HG02870 (cell line): ENCODE measurements at regions not wholly inside any gene's neighbourhood (a gene's known extent, or its start where the extent isn't known, plus 50 kb on each side); places are given as distances from the start of the nearest gene placed in this dataset.

Experiments used
- ATAC-seq: cut with Tn5 transposase; IDR thresholded peaks from one replicate; pipeline ENCODE4 v1.9.1; 2021; ENCODE audit warnings: mild to moderate bottlenecking, moderate library complexity; ENCODE audit not compliant: unreplicated experiment

DNA sequence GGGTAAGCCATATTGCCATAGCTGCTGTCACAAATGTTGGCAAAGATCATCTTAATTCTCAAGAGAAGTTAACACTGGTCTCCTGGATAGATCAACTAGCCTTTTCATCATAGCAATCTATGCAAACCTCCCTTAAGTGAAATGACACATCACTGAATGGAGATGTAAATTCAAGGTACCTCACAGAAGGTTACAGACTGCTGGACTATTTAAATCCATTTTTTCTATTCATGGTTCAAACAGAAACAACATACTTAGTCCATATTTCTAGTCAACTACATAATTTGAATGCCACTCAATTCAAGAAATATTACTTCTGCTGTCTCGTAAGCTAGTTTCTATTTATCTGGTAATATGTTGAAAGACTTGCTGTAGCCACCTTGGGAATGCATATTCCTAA is 748.3 kb downstream of the C12orf50 start:
- peak; percentile 85 for ATAC-seq

DNA sequence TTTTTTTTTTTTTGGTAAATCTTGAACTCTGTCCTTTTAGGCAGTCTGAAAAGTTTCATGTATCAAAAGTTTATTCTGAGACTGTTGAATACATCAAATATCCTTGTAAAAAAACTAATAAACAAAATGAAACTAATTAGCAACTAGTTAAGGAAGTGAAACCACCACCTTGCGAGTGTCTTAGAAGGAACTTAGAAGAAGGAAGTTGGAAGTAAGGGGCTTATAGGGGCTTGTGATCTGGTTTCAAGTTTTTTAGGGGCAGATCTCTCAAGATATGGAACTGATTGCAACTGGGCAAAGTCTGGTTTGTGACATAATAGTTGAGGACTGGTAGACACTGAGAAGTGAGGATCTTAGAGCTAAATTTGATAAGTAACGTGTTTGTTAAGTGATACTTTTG is 748.8 kb downstream of the C12orf50 start:
- ATAC-seq, result peak; percentile 65

GRCh38 chr12:87274594-87275245 is 754.5 kb downstream of the C12orf50 start:
- peak; percentile 87 for ATAC-seq

DNA sequence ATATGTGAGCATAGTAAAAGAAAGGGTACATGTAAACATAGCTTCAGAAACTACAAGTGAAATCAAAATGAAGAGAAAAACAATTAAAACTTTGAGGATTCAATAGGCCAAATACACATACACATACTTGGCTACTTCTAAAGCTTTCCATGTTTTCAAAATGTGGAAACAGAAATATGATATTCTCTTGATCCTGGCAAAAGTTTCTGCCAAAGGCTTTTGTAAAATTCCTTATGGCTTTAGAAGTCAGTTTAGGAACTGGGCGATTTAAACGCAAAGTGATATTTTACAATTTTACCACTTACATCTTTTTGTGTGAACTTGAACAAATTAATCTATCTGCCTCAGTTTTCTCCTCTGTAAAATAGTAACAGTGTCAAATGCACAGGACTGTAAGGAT is 756.4 kb downstream of the C12orf50 start:
- ATAC-seq, result no peak

- no peak for ATAC-seq
Observed at GRCh38 chr12:87270919-87271318, 758.3 kb downstream of the C12orf50 start.

DNA sequence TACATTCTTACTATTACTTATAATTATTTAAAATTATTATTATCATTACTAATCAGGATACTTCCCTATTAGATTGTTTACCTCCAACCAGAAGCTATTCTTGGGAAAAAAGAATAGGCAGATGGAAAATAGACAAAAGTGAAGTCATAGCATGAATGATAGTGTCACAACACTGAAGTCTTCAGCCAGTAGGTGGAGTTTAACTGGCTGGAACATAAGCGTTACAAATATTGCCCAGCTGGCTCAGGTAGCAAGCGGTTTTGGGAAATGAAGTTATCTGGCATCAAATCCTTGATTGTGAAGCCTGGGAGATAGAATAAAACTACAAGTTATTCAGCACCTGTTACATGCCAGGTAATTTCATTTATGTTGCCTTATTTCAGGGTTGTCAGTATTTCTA is 762.9 kb downstream of the C12orf50 start:
- no peak for ATAC-seq

DNA sequence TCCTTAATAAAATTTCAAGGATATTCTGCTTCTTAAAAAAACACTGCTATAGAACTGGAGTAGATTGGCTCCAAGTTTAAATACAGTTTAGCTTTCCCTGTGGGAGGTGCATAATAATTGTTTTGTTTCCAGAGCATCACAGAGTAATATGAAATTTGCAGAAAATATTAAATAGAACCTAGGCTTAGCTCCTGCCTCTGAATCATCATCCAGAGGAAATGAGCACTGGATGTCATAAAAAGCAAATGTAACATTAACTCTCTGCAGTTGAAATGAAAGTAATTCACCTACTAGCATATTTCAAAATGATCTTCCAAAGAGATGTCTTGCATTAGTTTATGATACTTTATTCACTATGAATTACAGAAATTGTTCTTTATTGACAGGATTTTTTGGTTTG is 769.8 kb downstream of the C12orf50 start:
- no peak for ATAC-seq

DNA sequence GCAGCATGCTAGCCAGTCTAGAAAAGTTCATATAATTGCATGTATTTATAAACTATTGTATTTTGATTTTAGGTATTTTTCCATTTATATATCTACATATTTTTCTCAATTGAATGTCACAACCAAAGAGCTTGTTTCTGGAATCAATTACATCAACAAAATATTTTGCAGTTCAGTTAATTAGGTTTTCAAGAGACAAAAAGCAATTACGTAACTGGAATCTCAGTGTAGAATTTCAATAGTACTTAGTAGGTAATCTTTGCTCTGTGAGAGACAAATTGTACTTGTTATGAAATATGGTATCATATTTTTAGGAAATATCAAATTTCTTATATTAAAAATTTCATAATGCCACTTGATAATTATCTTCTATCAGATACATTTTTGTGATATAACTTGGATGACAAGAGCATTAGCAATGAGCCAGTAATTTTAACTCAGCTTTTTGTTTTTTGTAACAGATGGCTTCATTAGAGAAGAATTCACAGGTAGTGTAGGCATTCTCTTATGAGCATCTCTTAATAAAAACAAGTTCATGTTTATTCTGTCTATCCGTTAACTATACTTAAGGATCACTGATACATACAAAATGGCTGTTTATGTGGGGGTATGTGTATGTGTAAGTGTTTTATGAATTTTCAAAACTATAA is 774.7 kb downstream of the C12orf50 start:
- no peak for ATAC-seq

DNA sequence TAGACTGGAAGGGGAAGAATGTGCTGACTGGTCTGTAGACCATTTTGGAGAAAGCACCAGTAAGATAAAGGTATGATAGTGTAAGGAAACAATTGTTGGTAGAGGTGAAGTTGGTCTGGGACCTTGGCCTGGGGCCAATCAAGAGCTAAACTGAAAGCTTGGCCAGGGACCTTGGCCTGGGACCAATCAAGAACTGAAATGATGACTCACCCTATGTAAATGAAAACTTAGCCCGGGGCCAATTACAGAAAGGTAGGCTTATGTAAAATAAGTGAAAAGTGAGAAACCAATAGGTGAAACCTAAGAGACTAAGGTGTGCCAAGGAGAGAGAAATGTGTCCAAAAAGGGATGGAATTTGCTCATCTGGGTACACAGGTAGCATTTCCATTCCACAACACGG is 776.0 kb downstream of the C12orf50 start:
- no peak for ATAC-seq

- no peak for ATAC-seq
Observed at GRCh38 chr12:87246726-87247125, 782.5 kb downstream of the C12orf50 start.

DNA sequence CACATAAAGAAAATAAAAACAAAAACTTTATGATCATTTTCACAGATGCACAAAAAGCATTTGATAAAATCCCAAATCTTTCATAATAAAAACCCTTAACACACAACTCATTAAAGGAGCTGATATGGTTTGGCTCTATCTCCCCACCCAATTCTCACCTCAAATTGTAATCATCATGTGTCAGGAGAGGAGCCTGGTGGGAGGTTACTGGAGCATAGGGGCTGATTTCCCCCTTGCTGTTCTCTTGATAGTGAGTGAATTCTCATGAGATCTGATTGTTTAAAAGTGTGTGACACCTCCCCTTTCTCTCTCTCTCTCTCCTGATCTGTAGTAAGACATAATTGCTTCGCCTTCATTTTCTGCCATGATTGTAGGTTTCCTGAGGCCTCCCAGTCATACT is 790.7 kb downstream of the C12orf50 start:
- no peak for ATAC-seq

- no peak for ATAC-seq
Observed at GRCh38 chr12:87234898-87235297, 794.3 kb downstream of the C12orf50 start.

DNA sequence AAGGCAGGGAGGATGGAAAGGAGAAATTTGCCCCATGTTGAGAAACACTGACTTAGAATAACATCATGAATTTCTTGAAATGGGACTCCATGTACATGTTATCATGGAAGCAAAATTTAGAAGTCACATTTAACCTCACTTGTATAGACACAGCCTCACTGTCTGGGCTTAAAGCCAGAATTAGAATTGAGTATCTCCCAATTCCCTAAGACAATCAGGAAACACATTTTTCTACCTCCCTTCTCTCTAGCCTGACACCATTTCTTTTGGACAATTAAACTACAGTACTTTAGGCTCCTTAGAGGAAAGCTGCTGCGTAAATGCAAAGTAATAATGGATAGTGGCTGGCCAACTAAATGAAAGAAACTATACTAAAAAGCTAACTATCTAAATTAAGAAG is 795.5 kb downstream of the C12orf50 start:
- no peak for ATAC-seq

DNA sequence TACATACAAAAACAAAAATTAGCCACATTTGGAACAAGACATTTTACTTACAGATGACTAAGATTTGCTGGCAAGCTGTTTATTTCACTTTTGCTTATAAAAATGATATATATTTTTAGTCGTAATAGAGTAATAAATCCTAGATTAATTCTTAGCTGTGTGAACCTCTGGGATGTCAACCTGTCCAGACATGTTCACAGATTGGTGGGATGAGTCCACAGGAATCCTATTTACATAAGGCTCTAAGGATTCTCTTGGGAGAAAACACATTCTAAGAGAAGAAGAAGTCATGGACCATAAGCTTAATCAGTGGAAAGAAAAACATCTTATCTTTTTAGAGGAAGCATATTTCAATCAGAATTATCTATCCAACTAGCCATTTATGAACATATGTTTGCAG is 797.4 kb downstream of the C12orf50 start:
- ATAC-seq, result no peak

GRCh38 chr12:87230441-87230840 is 798.8 kb downstream of the C12orf50 start:
- no peak for ATAC-seq

DNA sequence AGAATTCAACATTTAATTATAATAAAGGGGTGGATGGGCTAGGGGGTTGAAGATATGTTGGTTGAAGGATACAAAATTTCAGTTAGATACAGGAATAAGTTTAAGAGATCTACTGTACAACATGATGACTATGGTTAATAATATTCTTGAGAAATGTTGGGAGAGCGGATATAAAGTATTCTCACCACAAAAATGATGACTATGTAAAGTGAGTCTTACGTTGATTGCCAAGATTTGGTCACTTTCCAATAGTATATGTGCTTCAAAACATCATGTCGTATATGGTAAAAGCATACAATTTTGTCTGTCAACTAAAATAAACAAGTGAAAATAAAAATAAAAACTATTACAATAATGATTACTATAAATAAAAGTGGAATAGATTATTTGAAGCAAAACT is 802.0 kb downstream of the C12orf50 start:
- ATAC-seq, result no peak

DNA sequence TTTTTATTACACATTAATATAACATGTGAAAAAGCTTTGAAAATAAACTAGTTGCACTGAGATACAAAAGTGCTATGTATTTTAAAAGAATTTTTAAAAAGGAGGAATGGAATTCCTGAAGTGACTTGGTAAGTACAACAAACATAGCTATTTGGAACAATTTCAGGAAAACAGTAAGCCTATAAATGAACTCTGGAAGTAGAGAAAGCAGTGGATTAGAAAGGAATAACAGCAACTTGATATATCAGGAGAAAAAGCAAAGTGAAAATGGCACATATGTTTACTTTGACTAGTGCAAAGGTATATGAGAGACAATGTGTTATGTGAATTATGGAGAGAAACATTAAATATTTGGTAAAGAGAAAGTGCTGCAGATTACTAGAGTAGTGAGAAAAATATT is 811.7 kb downstream of the C12orf50 start:
- ATAC-seq, result no peak

- no peak for ATAC-seq
Observed at GRCh38 chr12:87216436-87216835, 812.8 kb downstream of the C12orf50 start.

GRCh38 chr12:87202189-87202588 is 827.0 kb downstream of the C12orf50 start:
- ATAC-seq, result no peak

DNA sequence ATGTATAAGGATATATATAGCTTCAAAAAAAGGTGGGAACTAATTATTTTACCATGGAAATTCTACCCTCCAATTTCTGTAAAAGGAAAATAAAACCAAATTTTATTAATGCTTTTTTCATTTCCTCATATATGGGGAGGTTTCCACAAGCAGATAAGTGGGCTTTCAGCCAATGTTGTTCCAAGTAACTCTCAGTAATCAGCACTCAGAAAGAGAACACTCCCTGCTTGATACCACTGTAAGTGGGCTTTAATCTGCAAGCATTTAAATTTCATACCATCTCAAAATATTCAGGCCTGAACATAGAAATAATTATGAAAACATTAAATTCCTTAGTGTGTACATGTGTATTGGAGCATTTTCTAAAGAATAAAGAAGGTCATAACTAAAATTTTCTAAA is 827.6 kb downstream of the C12orf50 start:
- no peak for ATAC-seq

GRCh38 chr12:87200289-87200979 is 828.8 kb downstream of the C12orf50 start:
- ATAC-seq, result no peak

DNA sequence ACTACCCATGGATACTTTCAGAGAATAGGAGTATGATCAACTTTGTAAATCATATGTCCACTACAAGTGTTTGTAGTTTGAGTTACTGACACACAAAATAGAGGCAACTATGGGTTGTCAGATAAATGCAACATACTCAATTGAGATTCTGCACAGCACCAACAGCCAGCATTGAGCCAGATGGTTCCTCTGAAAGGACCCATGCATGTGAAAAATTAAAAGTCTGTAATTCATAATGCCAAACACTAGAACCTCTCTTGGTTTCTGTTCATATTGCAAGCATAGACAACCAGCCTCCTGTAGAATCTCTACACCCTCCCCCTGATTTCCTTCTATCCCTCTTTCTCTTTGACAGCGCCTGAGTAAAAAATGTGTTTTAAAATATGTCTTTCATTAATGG is 831.0 kb downstream of the C12orf50 start:
- no peak for ATAC-seq
